ENCODE measurements at regions not wholly inside any gene's neighbourhood (a gene's known extent, or its start where the extent isn't known, plus 50 kb on each side); places are given as distances from the start of the nearest gene placed in this dataset.

GRCh38 chr7:116095396-116095795 lies 64.8 kb upstream of the TFEC start:
- no peak for DNase-seq (ENCODE audit: extremely low spot score)
- CTCF ChIA-PET, result interaction anchor here (0.9 kb wide), 1 partner anchor 20 kb away, joined by 3 read pairs; no protein-coding TSS in a partner anchor
- POLR2A ChIA-PET, result no interaction called here
- no peak for TF ChIP-seq CTCF (IDR thresholded peaks at IDR 0.05; ENCODE audit: control extremely low read depth, extremely low read depth, low read depth, missing control alignments)

GRCh38 chr7:116097365-116098009 lies 66.9 kb upstream of the TFEC start:
- ChIA-PET CTCF (interaction anchor here (0.9 to 1.4 kb wide), 2 partner anchors 10 to 20 kb away, joined by 3 read pairs; no protein-coding TSS in a partner anchor), POLR2A (no interaction called here)
- DNase-seq (ENCODE audit: extremely low spot score), result no peak
- no peak for TF ChIP-seq CTCF (IDR thresholded peaks at IDR 0.05; ENCODE audit: control extremely low read depth, extremely low read depth, low read depth, missing control alignments)

GRCh38 chr7:116098175-116098574 lies 67.6 kb upstream of the TFEC start:
- ChIA-PET POLR2A (no interaction called here), CTCF (no interaction called here)
- no peak for DNase-seq (ENCODE audit: extremely low spot score)
- no peak for TF ChIP-seq CTCF (IDR thresholded peaks at IDR 0.05; ENCODE audit: control extremely low read depth, extremely low read depth, low read depth, missing control alignments)

- ChIA-PET CTCF (no interaction called here), POLR2A (no interaction called here)
- no peak for DNase-seq (ENCODE audit: extremely low spot score)
- TF ChIP-seq CTCF (IDR thresholded peaks at IDR 0.05; ENCODE audit: control extremely low read depth, extremely low read depth, low read depth, missing control alignments), result no peak
Observed at GRCh38 chr7:116100626-116101025, 70.1 kb upstream of the TFEC start.

GRCh38 chr7:116101704-116102103 lies 71.1 kb upstream of the TFEC start:
- ChIA-PET POLR2A (no interaction called here), CTCF (no interaction called here)
- TF ChIP-seq CTCF (IDR thresholded peaks at IDR 0.05; ENCODE audit: control extremely low read depth, extremely low read depth, low read depth, missing control alignments), result no peak
- no peak for DNase-seq (ENCODE audit: extremely low spot score)

GRCh38 chr7:116111475-116111874 lies 80.9 kb upstream of the TFEC start:
- CTCF ChIA-PET, result interaction anchor here (1.6 kb wide), 1 partner anchor 28 kb away, joined by 3 read pairs; no protein-coding TSS in a partner anchor
- TF ChIP-seq CTCF (IDR thresholded peaks at IDR 0.05; ENCODE audit: control extremely low read depth, extremely low read depth, low read depth, missing control alignments), result no peak
- POLR2A ChIA-PET, result no interaction called here

More at GRCh38 chr7:116111475-116111874, 80.9 kb upstream of the TFEC start:
- no peak for DNase-seq (ENCODE audit: extremely low spot score)

Data from GM10248 (cell line).